HEK293T (cell line): ENCODE measurements at regions not wholly inside any gene's neighbourhood (a gene's known extent, or its start where the extent isn't known, plus 50 kb on each side); places are given as distances from the start of the nearest gene placed in this dataset.

Experiments
- HDGF ChIP-seq: fragments of 450-650 bp; IDR thresholded peaks from 2 replicates; pipeline ENCODE4 v1.6.1; 2017; ENCODE audit warnings: antibody characterized with exemption, borderline replicate concordance
- SP1 ChIP-seq: fragments of 450-650 bp; IDR thresholded peaks from 2 replicates; pipeline ENCODE4 v1.6.1; 2017

DNA sequence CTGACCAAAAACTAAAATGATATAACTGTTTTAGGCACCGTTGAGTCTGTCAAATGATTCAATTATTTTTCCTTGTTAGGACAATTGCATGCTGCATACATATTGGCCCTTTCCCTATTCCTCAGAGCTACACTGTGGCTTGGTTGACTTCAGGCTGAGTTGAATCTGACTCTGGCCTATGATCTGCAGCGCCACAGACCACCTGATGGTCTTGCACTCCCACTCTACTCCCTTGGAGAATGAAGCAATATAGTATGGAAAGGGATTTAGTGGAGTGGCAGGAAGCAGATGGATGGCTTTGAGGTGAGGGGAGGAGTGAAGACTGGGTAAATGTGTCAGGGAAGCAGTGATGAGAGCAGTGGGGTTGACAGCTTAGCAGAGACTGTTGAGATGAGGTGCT is 579.0 kb upstream of the STXBP6 start:
- TF ChIP-seq SP1, result no peak
- no peak for TF ChIP-seq HDGF
